ENCODE measurements at regions not wholly inside any gene's neighbourhood (a gene's known extent, or its start where the extent isn't known, plus 50 kb on each side); places are given as distances from the start of the nearest gene placed in this dataset.

DNA sequence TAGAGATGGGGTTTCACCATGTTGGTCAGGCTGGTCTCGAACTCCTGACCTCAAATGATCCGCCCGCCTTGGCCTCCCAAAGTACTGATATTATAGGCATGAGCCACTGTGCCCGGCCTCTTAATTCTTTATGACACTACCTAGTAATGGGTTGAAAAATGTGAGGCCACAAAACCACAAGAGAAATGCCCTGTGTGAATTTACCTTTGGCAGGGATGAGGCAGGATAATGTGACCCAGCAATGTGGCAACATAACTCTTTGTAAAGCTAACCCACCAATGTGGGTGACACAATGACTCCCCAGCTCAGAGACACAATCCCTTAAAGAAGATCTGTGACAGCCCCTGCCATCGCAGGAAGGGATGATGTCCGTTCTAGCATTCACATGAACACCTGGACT, 533.1 kb downstream of the KLF5 start:
- H3K27me3 Mint-ChIP-seq: no peaks in the 10 kb centered on the region
- DNase-seq (ENCODE audit: low spot score, unreplicated experiment): no peak
- H3K9me3 Mint-ChIP-seq (ENCODE audit: low read depth): no peaks in the 10 kb centered on the region
- peaks cover 8% of the 10 kb centered on the region for H3K4me1 Mint-ChIP-seq (ENCODE audit: low read depth)
- no peak overlapping the region for H3K4me3 Mint-ChIP-seq (ENCODE audit: low read depth)
- no peaks in the 10 kb centered on the region for H3K36me3 Mint-ChIP-seq (ENCODE audit: insufficient read depth)
- TF ChIP-seq, protein P1, sequence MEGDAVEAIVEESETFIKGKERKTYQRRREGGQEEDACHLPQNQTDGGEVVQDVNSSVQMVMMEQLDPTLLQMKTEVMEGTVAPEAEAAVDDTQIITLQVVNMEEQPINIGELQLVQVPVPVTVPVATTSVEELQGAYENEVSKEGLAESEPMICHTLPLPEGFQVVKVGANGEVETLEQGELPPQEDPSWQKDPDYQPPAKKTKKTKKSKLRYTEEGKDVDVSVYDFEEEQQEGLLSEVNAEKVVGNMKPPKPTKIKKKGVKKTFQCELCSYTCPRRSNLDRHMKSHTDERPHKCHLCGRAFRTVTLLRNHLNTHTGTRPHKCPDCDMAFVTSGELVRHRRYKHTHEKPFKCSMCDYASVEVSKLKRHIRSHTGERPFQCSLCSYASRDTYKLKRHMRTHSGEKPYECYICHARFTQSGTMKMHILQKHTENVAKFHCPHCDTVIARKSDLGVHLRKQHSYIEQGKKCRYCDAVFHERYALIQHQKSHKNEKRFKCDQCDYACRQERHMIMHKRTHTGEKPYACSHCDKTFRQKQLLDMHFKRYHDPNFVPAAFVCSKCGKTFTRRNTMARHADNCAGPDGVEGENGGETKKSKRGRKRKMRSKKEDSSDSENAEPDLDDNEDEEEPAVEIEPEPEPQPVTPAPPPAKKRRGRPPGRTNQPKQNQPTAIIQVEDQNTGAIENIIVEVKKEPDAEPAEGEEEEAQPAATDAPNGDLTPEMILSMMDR (IDR thresholded peaks at IDR 0.05; ENCODE audit: unreplicated experiment): no peak
- no peak overlapping the region for H3K27ac Mint-ChIP-seq

DNA sequence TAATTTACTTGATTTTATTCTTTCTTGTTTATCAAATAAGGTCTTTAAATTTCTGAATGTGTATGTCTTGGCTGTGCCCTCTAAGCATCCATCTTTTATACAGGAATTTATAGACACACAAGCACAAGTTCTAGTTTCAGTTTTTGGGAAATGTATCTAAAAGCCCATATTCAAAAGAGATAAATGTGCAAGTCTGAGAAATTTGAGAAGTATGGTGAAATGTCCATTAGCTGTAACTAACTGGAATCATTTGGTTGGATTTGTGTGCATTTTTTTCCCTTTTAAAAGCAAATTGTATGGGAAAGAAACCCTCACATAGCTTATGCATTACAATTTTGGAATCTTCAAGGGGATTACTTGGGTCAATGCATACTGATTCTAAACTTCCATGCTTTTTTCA, 532.0 kb downstream of the KLF5 start:
- Mint-ChIP-seq H3K36me3 (ENCODE audit: insufficient read depth) (peaks cover 3% of the 10 kb centered on the region), H3K27ac (no peak overlapping the region), H3K4me1 (ENCODE audit: low read depth) (peaks cover 8% of the 10 kb centered on the region), H3K27me3 (no peaks in the 10 kb centered on the region), H3K9me3 (ENCODE audit: low read depth) (peaks cover 5% of the 10 kb centered on the region), H3K4me3 (ENCODE audit: low read depth) (no peak overlapping the region)
- TF ChIP-seq, protein P1 (IDR thresholded peaks at IDR 0.05; ENCODE audit: unreplicated experiment): no peak
- DNase-seq (ENCODE audit: low spot score, unreplicated experiment): no peak

DNA sequence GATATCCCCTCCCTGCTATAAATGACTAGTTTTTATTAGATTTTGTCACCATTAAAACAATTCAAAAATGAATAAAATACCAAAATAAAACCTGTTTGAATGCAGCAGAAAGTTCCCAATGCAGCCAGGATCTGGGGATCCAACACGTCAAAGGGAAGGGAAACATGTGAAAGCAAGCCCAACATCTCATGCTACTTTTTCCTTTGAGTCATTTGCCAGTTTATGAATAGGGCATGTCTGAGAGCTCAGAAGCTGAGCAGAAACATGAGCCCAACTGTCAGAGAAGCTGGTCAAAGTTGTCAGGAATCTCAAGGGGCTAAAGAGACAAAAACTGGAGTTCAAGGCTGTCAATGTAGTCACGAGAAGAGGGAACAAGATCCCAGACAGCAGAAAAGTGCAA, 526.4 kb downstream of the KLF5 start:
- Mint-ChIP-seq H3K27ac (no peak overlapping the region), H3K4me3 (ENCODE audit: low read depth) (no peak overlapping the region), H3K4me1 (ENCODE audit: low read depth) (peaks cover 15% of the 10 kb centered on the region), H3K36me3 (ENCODE audit: insufficient read depth) (peaks cover 5% of the 10 kb centered on the region), H3K9me3 (ENCODE audit: low read depth) (peaks cover 16% of the 10 kb centered on the region), H3K27me3 (no peaks in the 10 kb centered on the region)
- DNase-seq (ENCODE audit: low spot score, unreplicated experiment): no peak
- TF ChIP-seq, protein P1 (IDR thresholded peaks at IDR 0.05; ENCODE audit: unreplicated experiment): no peak

DNA sequence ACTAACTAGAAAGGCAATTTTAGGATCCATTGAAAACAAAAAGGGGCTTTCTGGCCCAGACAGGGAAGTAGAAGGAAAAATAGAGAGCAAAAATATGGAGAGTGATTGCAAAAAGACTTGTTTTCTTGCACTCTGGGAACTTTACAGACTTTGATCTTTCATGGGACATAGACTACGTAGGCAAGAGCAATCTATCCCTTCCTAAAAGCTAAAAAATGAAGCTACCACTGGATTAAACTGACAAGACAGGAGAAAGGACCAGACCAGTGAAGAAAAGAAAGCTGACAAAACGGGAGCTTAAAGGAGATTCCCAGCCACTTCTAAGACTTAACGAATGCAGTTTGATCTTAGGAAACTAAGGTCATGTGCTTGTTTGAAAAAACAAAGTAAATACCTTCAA, 524.5 kb downstream of the KLF5 start:
- H3K9me3 Mint-ChIP-seq (ENCODE audit: low read depth): peaks cover 16% of the 10 kb centered on the region
- no peak overlapping the region for H3K4me3 Mint-ChIP-seq (ENCODE audit: low read depth)
- peaks cover 15% of the 10 kb centered on the region for H3K4me1 Mint-ChIP-seq (ENCODE audit: low read depth)
- H3K36me3 Mint-ChIP-seq (ENCODE audit: insufficient read depth): peaks cover 5% of the 10 kb centered on the region
- TF ChIP-seq, protein P1 (IDR thresholded peaks at IDR 0.05; ENCODE audit: unreplicated experiment): no peak
- DNase-seq (ENCODE audit: low spot score, unreplicated experiment): no peak
- peak overlapping the region; percentile 25 for H3K27ac Mint-ChIP-seq
- H3K27me3 Mint-ChIP-seq: no peaks in the 10 kb centered on the region

DNA sequence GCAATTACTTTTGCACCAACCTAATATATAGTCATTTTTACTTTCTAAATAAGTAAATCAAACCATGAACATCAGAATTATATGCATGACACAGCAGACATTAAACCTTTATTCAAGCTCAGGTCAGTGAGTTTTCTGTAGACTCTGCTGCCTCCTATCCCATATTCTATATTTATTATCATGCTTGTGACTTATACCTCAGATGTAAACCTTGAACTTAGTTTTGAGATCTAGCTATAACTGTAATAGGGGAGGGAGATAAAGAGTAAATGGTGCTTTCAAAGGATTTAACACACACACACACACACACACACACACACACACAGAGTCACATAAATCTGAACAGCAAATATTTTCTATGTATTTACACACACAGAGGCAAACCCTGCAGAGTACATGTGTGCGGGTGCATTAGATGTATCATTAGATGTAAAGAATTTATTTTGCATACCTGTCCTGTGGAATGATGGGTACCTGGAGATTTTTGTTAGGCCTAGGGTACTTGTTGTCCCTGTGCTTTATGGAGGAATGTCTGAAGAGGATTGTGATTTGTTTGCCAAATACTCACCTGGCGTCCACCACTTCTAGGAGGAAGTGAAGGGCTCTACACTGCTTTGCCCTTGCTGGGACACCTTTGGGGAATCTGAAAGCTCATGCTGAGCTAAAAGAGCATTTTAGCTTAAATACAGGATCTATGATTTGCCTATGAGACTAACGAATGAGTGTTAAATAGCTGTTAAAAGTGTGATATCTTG, 521.9 kb downstream of the KLF5 start:
- no peak for DNase-seq (ENCODE audit: low spot score, unreplicated experiment)
- Mint-ChIP-seq H3K27me3 (no peaks in the 10 kb centered on the region), H3K36me3 (ENCODE audit: insufficient read depth) (peaks cover 2% of the 10 kb centered on the region), H3K4me3 (ENCODE audit: low read depth) (no peak overlapping the region), H3K27ac (no peak overlapping the region), H3K4me1 (ENCODE audit: low read depth) (peaks cover 12% of the 10 kb centered on the region), H3K9me3 (ENCODE audit: low read depth) (peaks cover 10% of the 10 kb centered on the region)
- TF ChIP-seq, protein P1 (IDR thresholded peaks at IDR 0.05; ENCODE audit: unreplicated experiment): no peak

Data from progenitor cell of endocrine pancreas (in vitro differentiated cells).